Right atrium auricular region (tissue), 2 donors: ENCODE measurements at regions not wholly inside any gene's neighbourhood (a gene's known extent, or its start where the extent isn't known, plus 50 kb on each side); places are given as distances from the start of the nearest gene placed in this dataset.
A peak's percentile ranks its signal among the peaks of the same experiment; 100 is the strongest.

Experiments
- DNase-seq: peaks from one replicate; pipeline ENCODE4 v3.0.0-alpha.2; 2019; ENCODE audit warnings: low spot score
- H3K27ac ChIP-seq, 2 donors: fragments of 200-600 bp; sonication (generic); 1 replicate in 1 of 2; 2 replicates in 1 of 2; pipeline ENCODE4 v1.5.1; 2016 to 2019
- H3K27me3 ChIP-seq, 2 donors: fragments of 200-600 bp; sonication (generic); one replicate each; pipeline versions ENCODE4 v1.5.1 to v1.6.0; 2017 to 2019
- H3K36me3 ChIP-seq: fragments of 200-600 bp; sonication (generic); one replicate; pipeline ENCODE4 v1.5.1; 2016
- H3K4me1 ChIP-seq, 2 donors: fragments of 200-600 bp; sonication (generic); one replicate each; pipeline versions ENCODE4 v1.5.1 to v1.6.0; 2017 to 2019
- H3K4me3 ChIP-seq, 2 donors: fragments of 200-600 bp; sonication (generic); 1 replicate in 1 of 2; 2 replicates in 1 of 2; pipeline ENCODE4 v1.5.1; 2017 to 2019; ENCODE audit warnings: mild to moderate bottlenecking in 1 of 2, moderate library complexity in 1 of 2
- H3K9me3 ChIP-seq, 2 donors: fragments of 200-600 bp; sonication (generic); one replicate each; pipeline ENCODE4 v1.5.1; 2019
- TF ChIP-seq, protein P1 (sequence below), 2 donors: fragments of 200-600 bp; sonication (generic); IDR thresholded peaks; one replicate each; pipeline ENCODE4 v1.5.1; 2019; ENCODE audit warnings: antibody characterized with exemption in 2 of 2

DNA sequence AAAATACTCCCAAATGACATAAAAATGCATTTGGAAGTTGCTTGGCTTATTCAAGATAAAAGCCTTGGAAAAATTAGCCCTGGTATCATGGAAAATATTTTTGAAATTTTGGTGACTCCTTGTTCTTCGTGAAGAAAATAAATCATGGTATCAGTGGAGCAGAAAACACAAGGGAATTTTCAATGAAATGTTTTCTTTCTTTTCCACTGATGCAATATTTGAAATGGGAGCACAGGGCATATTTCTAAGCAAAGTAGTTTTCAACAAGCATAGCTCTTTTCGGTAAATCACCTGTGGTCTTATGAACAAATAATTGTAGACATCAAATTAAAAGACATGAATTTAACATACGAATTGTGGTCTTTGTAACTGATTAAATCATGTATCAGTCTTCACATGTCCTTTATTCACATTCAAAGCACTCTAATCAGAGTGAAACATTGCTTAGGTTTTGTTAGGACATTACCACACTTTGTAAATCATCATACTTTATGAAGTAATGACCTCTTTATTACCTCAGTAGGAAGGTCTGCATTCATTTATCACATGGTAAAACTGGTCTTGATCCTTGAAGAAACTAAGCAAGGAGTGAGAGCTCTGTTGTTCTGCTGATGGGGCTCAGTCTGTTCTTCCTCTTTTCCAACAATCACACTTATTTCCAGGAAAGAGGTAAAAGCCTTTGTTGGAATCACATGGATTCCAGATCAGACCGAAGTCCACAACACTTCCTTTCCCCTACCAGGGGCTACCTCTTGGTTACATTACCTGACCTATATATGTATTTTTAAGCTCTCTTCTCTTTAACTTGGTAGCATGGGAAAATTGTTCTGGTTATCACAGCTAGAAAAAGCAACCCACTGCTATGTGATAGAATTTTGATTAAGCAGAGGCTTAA lies 413.5 kb upstream of the THBS1 start:
- DNase-seq: no peak
- H3K36me3 ChIP-seq: no peaks in the 10 kb centered on the region
- H3K9me3 ChIP-seq: no peaks in the 10 kb centered on the region
- H3K27me3 ChIP-seq: no peaks in the 10 kb centered on the region
- no peak overlapping the region for H3K4me3 ChIP-seq
- TF ChIP-seq, protein P1, sequence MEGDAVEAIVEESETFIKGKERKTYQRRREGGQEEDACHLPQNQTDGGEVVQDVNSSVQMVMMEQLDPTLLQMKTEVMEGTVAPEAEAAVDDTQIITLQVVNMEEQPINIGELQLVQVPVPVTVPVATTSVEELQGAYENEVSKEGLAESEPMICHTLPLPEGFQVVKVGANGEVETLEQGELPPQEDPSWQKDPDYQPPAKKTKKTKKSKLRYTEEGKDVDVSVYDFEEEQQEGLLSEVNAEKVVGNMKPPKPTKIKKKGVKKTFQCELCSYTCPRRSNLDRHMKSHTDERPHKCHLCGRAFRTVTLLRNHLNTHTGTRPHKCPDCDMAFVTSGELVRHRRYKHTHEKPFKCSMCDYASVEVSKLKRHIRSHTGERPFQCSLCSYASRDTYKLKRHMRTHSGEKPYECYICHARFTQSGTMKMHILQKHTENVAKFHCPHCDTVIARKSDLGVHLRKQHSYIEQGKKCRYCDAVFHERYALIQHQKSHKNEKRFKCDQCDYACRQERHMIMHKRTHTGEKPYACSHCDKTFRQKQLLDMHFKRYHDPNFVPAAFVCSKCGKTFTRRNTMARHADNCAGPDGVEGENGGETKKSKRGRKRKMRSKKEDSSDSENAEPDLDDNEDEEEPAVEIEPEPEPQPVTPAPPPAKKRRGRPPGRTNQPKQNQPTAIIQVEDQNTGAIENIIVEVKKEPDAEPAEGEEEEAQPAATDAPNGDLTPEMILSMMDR (IDR thresholded peaks at IDR 0.05): no peak
- H3K4me1 ChIP-seq: peaks cover 0 to 15% of the 10 kb centered on the region in 2 donors
- peak overlapping the region; percentile 49 to 71 for H3K27ac ChIP-seq

DNA sequence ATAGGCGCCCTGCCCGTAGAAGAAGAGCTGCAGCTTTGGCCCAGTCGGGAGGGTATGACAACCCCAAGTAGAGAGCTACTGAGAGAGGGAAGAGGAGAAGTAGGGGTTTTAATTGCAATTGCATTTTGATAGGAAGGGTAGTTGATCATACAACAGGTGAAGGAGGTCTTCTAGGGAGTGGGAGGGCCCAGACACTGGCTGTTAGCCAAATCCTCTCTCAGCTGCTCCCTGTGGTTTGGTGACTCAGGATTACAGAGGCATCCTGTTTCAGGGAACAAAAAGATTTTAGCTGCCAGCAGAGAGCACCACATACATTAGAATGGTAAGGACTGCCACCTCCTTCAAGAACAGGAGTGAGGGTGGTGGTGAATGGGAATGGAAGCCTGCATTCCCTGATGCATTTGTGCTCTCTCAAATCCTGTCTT lies 408.9 kb upstream of the THBS1 start:
- Histone ChIP-seq H3K27me3 (no peaks in the 10 kb centered on the region), H3K36me3 (no peaks in the 10 kb centered on the region), H3K27ac (peak overlapping the region in 1 of 2 donors; percentile 49), H3K4me1 (peaks cover 0 to 23% of the 10 kb centered on the region in 2 donors), H3K9me3 (no peaks in the 10 kb centered on the region), H3K4me3 (no peak overlapping the region)
- DNase-seq: peak; percentile 72
- TF ChIP-seq, protein P1 (IDR thresholded peaks at IDR 0.05): peak in 1 of 2 donors; percentile 59

DNA sequence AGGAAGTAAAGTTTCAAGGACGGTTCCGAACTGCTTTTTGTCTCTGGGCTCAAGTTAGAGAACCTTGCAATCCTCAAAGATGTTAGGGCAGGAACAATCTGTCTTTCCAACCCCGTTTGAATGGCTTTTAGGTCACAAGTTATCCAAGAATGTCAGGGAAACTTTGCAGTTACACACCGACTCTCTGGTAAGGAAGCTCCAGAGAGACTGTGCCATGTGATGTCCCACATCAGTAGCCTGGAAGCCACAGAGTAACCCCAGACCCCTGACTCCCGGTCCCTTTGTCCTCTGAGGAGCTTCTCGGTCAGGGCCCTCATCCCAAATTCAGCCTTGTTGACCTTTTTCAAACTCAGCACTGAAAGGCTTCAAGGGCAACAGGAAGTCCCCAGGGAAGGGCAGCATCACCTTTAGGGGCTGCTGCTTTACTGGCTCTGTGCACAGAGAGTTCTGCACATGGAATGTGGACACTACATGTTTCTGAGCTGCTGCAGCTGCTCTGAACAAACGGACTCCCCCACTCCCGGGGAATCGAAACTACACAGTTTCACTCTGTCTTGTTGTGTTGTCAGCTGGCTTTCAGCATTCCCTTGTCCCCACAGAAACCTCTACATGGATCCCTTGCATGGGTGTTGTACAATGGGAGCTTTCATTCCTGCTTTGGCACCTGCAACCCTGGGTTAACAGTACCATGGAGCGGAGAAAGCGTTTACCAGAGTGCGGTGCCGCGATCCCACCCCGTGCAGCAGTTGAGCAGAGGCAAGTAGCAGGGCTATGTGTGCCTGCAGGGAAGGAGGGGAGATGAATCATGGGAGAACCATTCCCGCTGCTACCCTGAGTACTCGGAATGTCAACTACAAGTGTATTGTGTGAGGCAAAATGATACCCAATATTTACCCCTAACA lies 408.2 kb upstream of the THBS1 start:
- Histone ChIP-seq H3K4me1 (peaks cover 0 to 19% of the 10 kb centered on the region in 2 donors), H3K4me3 (peak overlapping the region in 1 of 2 donors; percentile 19), H3K27ac (peak overlapping the region; percentile 47 to 49), H3K36me3 (no peaks in the 10 kb centered on the region), H3K9me3 (no peaks in the 10 kb centered on the region), H3K27me3 (no peaks in the 10 kb centered on the region)
- DNase-seq: no peak
- TF ChIP-seq, protein P1 (IDR thresholded peaks at IDR 0.05): no peak

DNA sequence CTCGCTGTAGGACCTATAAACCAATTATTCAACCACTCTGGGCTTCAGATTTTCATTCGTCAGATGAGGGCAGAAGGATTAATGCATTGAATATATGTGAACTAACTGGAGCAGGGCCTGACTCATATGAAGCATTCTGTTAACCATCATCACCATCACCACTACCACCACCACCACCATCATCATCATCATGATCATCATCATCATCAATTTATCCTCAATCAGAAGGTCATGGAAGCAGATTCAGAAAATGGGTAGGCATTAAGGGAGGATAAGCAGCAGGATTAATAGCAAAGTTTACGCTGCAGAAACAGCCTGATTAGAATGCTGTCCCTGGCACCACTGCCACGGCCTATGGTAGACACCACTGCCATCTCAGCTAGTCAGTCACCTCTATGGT lies 407.5 kb upstream of the THBS1 start:
- TF ChIP-seq, protein P1 (IDR thresholded peaks at IDR 0.05): no peak
- peak overlapping the region in 1 of 2 donors; percentile 47 for H3K27ac ChIP-seq
- H3K36me3 ChIP-seq: no peaks in the 10 kb centered on the region

DNA sequence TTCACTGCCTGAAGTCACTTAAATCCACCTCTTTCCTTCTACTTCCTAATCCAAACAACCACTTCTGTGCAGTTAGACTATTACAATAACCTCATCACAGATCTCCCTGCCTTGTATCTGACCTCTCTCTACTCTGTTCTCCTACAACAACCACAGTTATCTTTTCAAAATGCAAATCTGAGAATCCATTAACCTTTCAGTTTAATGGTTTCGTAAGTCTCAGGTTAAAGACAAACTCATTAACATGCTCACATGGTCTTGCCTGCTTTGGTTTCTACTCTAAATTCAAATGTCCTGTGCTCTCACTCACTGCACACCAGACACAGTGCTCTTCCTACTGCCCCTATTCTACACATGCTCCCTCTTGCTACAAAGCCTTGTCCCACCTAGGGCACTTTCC lies 406.5 kb upstream of the THBS1 start:
- Histone ChIP-seq H3K36me3 (no peaks in the 10 kb centered on the region), H3K4me3 (no peak overlapping the region), H3K27ac (no peak overlapping the region), H3K4me1 (peaks cover 0 to 16% of the 10 kb centered on the region in 2 donors), H3K27me3 (no peaks in the 10 kb centered on the region), H3K9me3 (no peaks in the 10 kb centered on the region)
- no peak for DNase-seq
- TF ChIP-seq, protein P1 (IDR thresholded peaks at IDR 0.05): no peak

More for the DNA sequence above, 407.5 kb upstream of the THBS1 start:
- DNase-seq: no peak
- Histone ChIP-seq H3K27me3 (no peaks in the 10 kb centered on the region), H3K4me3 (no peak overlapping the region), H3K4me1 (peaks cover 0 to 16% of the 10 kb centered on the region in 2 donors), H3K9me3 (no peaks in the 10 kb centered on the region)
